DND-41 (cell line): ENCODE measurements at regions not wholly inside any gene's neighbourhood (a gene's known extent, or its start where the extent isn't known, plus 50 kb on each side); places are given as distances from the start of the nearest gene placed in this dataset.

Source experiments
- ATAC-seq: fragments of 200-7000 bp; cut with Tn5 transposase; 3 replicates; pipeline ENCODE4 v1.9.1; 2021; ENCODE audit warnings: low read depth; ENCODE audit not compliant: insufficient read depth
- DNase-seq: peaks from one replicate; pipeline ENCODE4 v3.0.0-alpha.2; 2020
- H2AFZ ChIP-seq: 2 replicates; pipeline ENCODE4 v1.6.0; 2012; ENCODE audit warnings: low read depth, low read length
- H3K27ac ChIP-seq: 2 replicates; pipeline ENCODE4 v1.5.1; 2012; ENCODE audit warnings: low read length, inconsistent platforms
- H3K27me3 ChIP-seq: fragments of 200-600 bp; sonication (generic); 2 replicates; pipeline ENCODE4 v1.6.0; 2012; ENCODE audit warnings: low read length, mild to moderate bottlenecking, inconsistent platforms; ENCODE audit not compliant: insufficient read depth, poor library complexity
- H3K36me3 ChIP-seq: 2 replicates; pipeline ENCODE4 v1.5.1; 2012; ENCODE audit warnings: low read length, inconsistent platforms; ENCODE audit not compliant: insufficient read depth
- H3K4me1 ChIP-seq: 2 replicates; pipeline ENCODE4 v1.5.1; 2012; ENCODE audit warnings: mild to moderate bottlenecking, low read length; ENCODE audit not compliant: insufficient read depth
- H3K4me2 ChIP-seq: 2 replicates; pipeline ENCODE4 v1.6.0; 2012; ENCODE audit warnings: mild to moderate bottlenecking, moderate library complexity, low read length, inconsistent platforms; ENCODE audit not compliant: insufficient read depth
- H3K4me3 ChIP-seq, 2 experiments: fragments of 200-600 bp in 1 of 2; shearing (Covaris generic) in 1 of 2; 2 replicates each; pipeline ENCODE4 v1.5.1; 2012 to 2016; ENCODE audit warnings: inconsistent platforms in 2 of 2, low read length in 2 of 2, mild to moderate bottlenecking in 2 of 2, low read depth in 1 of 2, moderate library complexity in 1 of 2
- H3K79me2 ChIP-seq: 2 replicates; pipeline ENCODE4 v1.6.0; 2012; ENCODE audit warnings: low read length, inconsistent platforms; ENCODE audit not compliant: insufficient read depth
- H3K9ac ChIP-seq: 2 replicates; pipeline ENCODE4 v1.6.0; 2012; ENCODE audit warnings: low read depth, mild to moderate bottlenecking, inconsistent platforms, low read length, moderate library complexity
- H3K9me3 ChIP-seq: 2 replicates; pipeline ENCODE4 v1.5.1; 2012; ENCODE audit warnings: low read length, moderate library complexity, mild to moderate bottlenecking, inconsistent platforms; ENCODE audit not compliant: insufficient read depth, severe bottlenecking
- H4K20me1 ChIP-seq: 2 replicates; pipeline ENCODE4 v1.6.0; 2012; ENCODE audit warnings: low read length; ENCODE audit not compliant: insufficient read depth
- EZH2 ChIP-seq: IDR thresholded peaks from 3 replicates; pipeline ENCODE4 v1.6.1; 2012; ENCODE audit warnings: borderline replicate concordance, low read depth, mild to moderate bottlenecking, moderate library complexity, low read length, inconsistent platforms; ENCODE audit not compliant: severe bottlenecking
- TF ChIP-seq, protein P1 (sequence below): IDR thresholded peaks from 2 replicates; pipeline ENCODE4 v1.5.1; 2012; ENCODE audit warnings: borderline replicate concordance, low read length, moderate library complexity, mild to moderate bottlenecking; ENCODE audit not compliant: poor library complexity, severe bottlenecking; ENCODE audit errors: extremely low read depth

- H3K9ac ChIP-seq = no peak overlapping the region
- TF ChIP-seq, protein P1, sequence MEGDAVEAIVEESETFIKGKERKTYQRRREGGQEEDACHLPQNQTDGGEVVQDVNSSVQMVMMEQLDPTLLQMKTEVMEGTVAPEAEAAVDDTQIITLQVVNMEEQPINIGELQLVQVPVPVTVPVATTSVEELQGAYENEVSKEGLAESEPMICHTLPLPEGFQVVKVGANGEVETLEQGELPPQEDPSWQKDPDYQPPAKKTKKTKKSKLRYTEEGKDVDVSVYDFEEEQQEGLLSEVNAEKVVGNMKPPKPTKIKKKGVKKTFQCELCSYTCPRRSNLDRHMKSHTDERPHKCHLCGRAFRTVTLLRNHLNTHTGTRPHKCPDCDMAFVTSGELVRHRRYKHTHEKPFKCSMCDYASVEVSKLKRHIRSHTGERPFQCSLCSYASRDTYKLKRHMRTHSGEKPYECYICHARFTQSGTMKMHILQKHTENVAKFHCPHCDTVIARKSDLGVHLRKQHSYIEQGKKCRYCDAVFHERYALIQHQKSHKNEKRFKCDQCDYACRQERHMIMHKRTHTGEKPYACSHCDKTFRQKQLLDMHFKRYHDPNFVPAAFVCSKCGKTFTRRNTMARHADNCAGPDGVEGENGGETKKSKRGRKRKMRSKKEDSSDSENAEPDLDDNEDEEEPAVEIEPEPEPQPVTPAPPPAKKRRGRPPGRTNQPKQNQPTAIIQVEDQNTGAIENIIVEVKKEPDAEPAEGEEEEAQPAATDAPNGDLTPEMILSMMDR = no peak
- no peak for TF ChIP-seq EZH2
- H3K9me3 ChIP-seq = no peaks in the 10 kb centered on the region
- H3K36me3 ChIP-seq = no peaks in the 10 kb centered on the region
- H3K79me2 ChIP-seq = no peaks in the 10 kb centered on the region
- no peak for ATAC-seq
- H3K27me3 ChIP-seq = no peaks in the 10 kb centered on the region
- no peak overlapping the region for H2AFZ ChIP-seq
- H3K27ac ChIP-seq = no peak overlapping the region
- no peak overlapping the region for H3K4me2 ChIP-seq
- DNase-seq = no peak
- no peaks in the 10 kb centered on the region for H3K4me1 ChIP-seq
- H3K4me3 ChIP-seq = no peak overlapping the region
- no peaks in the 10 kb centered on the region for H4K20me1 ChIP-seq
Observed at GRCh38 chr3:34575776-34576175, 777.3 kb downstream of the PDCD6IP start.

DNA sequence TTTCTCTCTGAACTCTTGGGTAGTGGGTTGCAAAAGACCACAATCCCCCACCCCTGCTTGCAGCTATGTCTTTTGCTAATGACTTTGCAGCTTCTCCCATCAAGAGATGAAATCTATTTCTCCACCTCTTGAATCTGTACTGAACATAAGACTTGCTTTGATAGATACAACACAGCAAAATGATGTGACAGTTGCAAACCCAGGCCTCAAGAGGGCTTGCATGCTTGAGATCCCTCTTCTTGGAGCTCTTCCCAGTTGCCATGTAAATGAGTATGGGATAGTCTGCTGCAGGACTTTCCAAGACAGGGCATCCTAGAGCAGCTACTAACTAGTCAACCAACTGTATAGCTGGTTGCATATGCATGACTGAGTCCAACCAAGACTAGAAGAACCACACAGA lies 783.6 kb downstream of the PDCD6IP start:
- DNase-seq (no peak), ATAC-seq (no peak)
- Histone ChIP-seq H3K36me3 (no peaks in the 10 kb centered on the region), H3K4me1 (no peaks in the 10 kb centered on the region), H3K79me2 (no peaks in the 10 kb centered on the region), H3K4me3 (no peak overlapping the region), H4K20me1 (no peaks in the 10 kb centered on the region), H2AFZ (no peak overlapping the region), H3K4me2 (no peak overlapping the region), H3K27ac (no peak overlapping the region), H3K9me3 (no peaks in the 10 kb centered on the region), H3K9ac (no peak overlapping the region), H3K27me3 (no peaks in the 10 kb centered on the region)
- TF ChIP-seq EZH2 = no peak
- TF ChIP-seq, protein P1 = no peak

DNA sequence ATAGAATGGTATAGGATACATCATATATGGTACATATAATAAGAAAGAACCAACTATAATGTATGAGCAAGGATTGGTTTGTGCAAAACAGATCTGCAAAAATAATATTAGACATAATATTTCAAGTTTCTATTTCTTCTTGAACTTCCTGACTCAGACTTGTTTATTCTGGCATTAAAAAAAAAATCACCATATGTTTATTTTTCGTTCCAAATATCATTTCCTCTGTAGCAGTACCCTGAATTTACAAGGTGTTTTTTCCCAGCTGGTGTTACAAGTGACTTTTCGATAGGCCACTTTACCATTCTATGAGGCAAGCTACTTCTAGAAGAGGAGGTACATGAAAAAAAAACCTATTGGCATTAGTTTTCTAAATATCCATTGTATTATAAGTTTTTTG lies 785.0 kb downstream of the PDCD6IP start:
- H3K9me3 ChIP-seq = no peaks in the 10 kb centered on the region
- H3K4me3 ChIP-seq = no peak overlapping the region
- H3K4me1 ChIP-seq = no peaks in the 10 kb centered on the region
- no peaks in the 10 kb centered on the region for H3K79me2 ChIP-seq
- H2AFZ ChIP-seq = no peak overlapping the region
- no peak for ATAC-seq
- DNase-seq = no peak
- no peaks in the 10 kb centered on the region for H4K20me1 ChIP-seq
- H3K27ac ChIP-seq = no peak overlapping the region
- H3K27me3 ChIP-seq = no peaks in the 10 kb centered on the region
- no peak overlapping the region for H3K4me2 ChIP-seq
- no peaks in the 10 kb centered on the region for H3K36me3 ChIP-seq
- H3K9ac ChIP-seq = no peak overlapping the region
- no peak for TF ChIP-seq EZH2

DNA sequence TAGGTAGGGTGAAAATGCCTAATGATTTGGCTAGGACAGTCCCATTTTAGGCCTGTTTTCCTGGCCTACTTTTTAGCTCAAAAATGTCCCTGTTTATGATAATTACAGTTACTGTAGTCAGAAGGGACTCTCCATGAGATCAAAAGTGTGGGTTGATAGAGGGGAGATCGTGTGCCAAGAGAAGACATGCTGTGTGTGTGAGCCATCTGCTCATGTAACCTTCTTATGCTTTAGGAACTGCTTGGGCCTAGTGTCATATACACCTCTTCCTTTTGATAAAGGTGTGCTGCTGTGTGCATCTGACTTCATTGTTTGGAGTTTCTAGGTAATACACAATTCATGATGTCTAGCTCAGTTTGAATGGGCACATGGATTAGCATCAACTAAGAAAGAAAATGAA lies 786.5 kb downstream of the PDCD6IP start:
- no peak overlapping the region for H3K9ac ChIP-seq
- H4K20me1 ChIP-seq = no peaks in the 10 kb centered on the region
- no peak overlapping the region for H2AFZ ChIP-seq
- no peaks in the 10 kb centered on the region for H3K27me3 ChIP-seq
- H3K9me3 ChIP-seq = no peaks in the 10 kb centered on the region
- H3K4me1 ChIP-seq = no peaks in the 10 kb centered on the region
- no peak overlapping the region for H3K4me2 ChIP-seq
- ATAC-seq = no peak
- no peak overlapping the region for H3K4me3 ChIP-seq
- DNase-seq = no peak
- no peaks in the 10 kb centered on the region for H3K36me3 ChIP-seq
- H3K79me2 ChIP-seq = no peaks in the 10 kb centered on the region
- TF ChIP-seq, protein P1 = no peak
- no peak for TF ChIP-seq EZH2
- no peak overlapping the region for H3K27ac ChIP-seq
